Forelimb muscle (tissue), 1 donor: ENCODE measurements at regions not wholly inside any gene's neighbourhood (a gene's known extent, or its start where the extent isn't known, plus 50 kb on each side); places are given as distances from the start of the nearest gene placed in this dataset.

Experiments used
- DNase-seq: peaks from one replicate; pipeline ENCODE4 v3.0.0-alpha.2; 2013; ENCODE audit warnings: low read depth

DNA sequence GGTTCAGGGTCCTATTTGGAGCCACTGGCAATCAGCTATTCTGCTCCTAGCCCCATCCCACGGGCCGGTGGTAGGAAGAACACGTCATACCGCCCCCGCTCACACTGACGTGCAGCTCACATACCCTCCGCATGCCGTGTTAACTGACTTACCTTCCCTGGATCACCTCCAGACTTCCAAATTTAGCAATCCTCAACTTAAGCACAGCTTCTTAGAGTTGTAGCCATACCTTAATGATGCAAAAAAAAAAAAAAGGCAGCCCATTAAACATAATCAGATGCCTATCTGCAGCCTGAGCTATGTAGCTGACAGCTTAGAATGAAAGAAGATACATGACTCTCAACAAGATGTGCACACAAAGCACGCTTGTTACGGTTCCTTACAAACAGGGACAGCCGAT lies 93.0 kb downstream of the IRX2 start:
- no peak for DNase-seq

DNA sequence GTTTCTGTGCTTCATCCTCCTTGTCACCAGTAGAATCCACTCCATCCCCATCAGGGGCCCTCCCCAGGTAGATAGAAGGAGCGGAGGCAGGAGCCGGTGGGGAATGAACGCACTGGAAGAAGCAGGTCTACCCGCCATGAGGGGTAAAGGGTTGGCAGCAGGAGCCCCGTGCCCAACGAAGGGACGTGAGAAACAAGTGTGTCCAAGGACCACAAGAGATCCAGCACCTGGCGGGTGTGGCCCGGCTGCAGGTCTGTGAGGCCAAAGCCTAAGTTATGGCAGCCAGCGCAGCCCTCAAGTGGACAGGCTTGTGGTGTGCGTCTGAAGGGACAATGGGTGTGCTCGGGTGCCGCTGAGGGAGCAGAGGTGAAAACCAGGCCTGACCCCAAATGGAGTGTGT lies 94.3 kb downstream of the IRX2 start:
- no peak for DNase-seq

DNA sequence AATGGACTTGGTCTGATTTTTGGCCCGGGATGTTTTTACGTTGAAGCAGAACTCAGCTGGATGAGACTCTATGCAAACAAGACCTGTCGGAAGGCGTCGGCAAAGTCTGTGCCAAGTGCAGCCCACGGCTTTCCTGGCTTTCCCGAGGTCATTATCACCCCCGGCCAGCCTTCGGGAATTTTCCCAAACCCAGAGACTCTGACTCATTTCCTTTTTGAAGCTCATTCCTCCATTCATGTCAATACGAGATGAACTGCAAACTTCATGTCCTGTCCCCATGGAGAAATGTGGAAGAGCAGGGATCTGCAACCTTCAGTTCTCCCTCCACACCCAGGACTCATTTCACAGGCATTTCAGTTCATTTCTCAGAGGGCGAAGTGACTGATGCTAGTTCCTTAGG lies 95.3 kb downstream of the IRX2 start:
- no peak for DNase-seq

DNA sequence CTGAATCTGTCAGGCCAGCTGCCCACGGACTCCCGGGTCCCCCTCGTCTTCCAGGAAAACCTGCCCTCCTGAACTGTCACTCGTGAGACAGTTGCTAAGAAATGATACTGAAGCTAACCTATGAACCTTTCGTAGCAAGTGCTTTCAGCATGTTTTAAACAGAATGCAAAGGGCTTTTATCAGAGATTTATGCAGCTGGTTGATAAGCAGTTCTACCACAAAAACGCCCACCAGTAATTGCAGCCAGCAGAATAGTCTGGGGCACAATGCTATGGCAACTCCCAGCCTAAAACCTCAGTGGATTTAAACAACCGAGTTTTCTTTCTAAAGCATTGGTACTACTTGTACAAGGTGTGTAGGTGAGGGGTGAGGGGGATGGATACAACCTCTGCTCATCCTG lies 97.5 kb downstream of the IRX2 start:
- DNase-seq, result no peak

DNA sequence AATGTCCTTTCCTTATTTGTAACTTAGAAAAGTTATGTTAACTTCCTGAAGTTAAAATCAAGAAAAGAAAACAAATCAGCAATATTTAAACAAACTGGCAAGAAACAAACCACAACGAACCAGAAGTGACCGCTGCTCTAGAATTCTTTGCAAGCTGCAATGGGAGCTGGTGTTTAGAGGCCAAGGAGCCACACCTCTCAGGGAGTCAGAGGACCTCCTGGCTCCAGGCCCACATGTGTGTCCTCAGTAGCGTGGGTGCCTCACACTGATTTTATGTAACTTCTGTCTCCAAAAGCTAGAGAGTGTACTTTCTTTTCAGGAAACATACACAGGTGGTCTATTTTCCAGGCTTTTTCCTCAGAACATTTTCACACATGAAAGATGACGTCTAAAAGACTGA lies 100.4 kb downstream of the IRX2 start:
- no peak for DNase-seq

DNA sequence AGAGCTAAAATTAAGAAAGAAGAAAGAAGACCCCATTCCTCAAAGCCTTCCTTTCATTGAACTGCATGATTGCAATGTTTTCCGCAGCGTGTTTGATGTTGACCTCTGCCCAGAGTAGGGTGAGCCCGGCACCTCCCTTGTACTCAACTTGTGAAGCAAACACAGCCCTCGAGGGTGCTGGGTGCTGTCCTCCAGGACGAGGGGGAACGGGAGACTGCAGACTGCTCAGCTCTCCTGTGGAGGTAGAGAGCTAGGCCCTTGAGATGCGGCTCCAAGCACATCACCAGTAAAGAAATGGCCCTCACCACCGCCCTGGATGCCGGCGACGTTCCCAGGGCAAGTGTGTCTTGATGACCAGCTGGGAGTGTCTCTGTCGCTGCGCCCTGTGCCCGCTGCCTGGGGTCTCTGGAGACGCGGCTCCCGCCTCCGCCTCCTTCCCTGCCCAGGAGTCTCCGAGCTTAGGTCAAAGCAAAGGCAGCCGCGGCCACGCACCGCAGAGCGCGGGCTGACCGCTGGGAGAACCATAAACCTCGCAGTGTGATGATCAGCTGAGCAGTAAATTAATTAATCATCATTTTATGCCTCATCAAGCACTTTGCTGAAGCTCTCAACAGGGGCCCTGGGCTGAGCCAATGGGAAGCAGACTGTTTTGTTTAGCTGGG lies 108.7 kb downstream of the IRX2 start:
- DNase-seq, result no peak

DNA sequence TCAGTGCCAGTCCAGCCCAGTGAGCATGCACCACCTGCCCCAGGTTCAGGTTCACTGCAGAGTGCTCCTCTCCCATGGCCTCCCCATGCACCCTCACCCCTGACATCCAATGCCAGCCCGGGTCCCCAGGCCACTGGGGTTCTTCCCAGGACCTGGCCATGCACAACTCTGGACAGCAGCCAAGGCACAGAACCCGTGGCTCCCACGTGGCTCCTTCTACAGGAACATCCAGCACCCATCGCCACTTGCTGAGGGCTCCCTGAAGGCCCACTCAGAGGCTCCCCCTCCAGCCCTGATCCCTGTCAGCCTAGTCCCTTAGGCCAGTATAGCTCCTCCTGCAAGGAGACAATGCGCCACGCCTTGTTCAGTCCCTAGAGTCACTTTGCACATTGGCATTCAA lies 110.8 kb downstream of the IRX2 start:
- DNase-seq, result no peak

DNA sequence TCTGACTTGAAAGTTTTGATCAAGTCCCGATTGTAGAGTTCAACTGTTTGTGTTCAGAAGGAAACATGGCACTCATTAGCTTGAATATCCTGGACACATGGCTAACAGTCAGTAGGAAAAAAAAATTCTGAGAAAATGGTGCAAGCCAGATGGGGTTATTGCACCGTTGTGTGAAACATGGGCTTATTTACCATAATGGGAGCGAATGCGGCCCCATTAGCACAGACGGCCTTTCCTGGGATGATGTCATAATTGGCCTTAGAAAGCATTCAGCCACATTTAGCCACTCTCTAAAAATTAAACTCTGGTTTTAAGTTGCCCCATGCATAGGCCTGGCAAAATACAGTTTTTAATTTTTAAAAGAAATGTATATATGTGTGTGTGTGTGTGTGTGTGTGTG lies 112.1 kb downstream of the IRX2 start:
- no peak for DNase-seq

DNA sequence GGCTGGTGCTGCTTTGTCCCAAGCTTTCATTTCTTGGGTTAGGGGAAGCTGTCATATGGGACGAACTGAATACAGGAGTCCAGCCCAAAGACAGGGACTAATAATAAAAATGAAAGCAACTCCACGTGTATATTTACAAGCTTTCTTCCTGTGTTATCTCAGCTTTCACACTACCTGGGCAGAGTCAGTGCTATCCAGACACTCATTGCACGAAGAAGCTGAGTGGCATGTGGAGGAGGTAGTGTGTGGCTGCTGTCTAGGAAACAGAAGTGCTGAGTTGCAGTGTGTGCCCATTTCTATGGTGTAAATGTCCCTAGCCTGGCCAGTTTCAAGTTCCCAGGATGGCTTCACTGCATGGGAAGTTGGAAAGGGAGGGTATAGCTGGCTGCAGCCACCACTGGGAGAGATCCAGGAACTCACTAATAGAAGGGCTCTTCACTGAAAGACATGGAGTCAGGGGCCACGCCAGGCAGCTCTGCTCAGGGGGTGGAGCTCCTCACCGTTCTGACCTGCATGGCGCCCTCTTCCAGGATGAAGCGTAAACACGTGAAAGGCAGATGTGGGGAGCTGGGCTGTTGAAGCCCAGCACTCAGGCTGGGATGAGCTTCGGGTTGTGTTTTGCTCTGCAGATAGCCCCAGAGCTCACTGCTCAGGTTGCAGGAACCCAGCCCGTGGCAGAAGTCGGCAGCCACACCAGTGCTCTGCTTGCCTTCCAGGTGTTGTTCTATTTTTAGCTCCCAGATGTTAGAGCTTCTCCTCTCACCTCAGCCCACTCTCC lies 116.9 kb downstream of the IRX2 start:
- no peak for DNase-seq

DNA sequence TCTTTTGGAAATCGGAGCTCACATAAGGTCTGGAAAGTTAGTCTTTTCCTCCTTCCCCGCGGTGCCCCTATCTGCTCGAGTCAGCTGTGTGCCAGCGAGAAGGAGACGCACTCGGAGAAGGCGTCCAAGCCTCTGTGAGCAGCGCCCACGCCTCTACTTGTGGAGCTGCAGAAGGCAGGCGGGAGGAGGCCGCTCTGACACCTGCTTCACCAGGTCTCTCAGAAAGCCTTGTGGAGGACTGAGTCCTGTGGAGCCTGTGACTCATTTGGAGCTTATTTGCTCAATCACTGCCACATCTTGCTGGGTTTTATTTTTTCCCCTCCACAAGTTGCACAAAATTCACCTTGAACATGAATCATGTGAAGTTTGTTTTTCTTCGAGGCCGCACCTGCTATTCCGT lies 117.5 kb downstream of the IRX2 start:
- no peak for DNase-seq

DNA sequence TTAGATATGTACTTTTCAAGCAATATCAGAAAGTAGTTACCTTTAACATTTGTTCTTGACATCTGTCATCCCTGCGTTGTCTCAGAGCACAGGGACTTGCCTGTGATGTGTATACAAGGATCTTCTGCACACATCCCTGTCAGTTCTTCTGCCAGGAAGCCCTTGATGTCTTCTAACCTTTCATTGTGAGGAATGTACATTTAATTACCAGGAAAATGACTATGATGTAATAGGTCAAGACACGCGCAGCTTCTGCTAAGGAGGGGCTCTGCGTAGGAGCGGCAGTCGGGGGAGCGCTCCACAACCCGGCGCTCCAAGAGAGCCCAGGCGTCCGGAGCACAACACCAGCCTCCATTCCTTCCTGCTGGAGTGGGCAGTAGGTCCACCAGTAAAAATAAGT lies 119.7 kb downstream of the IRX2 start:
- no peak for DNase-seq

DNA sequence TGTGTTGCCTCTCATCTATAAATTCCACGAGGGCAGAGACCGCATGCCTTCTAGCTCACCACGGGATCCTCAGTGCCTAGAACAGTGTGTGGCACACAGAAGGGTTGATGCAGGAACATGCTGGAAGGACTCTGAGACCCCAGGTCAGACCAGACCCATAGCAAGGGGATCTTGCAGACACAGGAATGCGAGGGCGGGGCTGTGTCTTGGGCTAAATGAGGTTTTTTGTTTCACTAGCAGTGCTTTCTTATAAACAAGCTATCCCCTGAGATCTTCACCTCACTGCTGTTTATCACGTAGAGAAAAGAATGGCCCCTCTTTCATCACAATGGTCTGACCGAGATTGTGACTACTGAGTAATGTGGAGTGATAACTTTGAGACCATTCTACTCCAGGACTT lies 122.4 kb downstream of the IRX2 start:
- no peak for DNase-seq

DNA sequence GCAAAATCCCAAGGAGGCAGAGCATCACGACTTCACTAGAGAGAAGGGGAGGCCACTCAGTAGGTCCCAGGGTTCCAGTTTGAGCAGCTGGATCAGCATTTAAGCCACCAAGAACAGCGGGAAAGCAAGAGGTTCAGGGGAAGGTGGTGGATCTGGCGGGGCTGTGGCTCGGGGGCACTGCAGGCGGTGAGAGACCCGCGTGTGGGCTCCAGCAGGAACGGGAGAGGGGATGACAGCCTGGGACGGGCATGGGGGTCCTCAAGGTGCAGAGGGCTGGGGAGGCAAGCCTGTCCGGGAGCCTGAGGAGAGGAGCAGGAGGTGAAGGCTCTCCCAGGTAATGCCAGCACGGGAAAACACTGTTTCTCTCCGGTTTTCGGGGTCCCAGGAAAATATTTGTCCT lies 123.6 kb downstream of the IRX2 start:
- no peak for DNase-seq

DNA sequence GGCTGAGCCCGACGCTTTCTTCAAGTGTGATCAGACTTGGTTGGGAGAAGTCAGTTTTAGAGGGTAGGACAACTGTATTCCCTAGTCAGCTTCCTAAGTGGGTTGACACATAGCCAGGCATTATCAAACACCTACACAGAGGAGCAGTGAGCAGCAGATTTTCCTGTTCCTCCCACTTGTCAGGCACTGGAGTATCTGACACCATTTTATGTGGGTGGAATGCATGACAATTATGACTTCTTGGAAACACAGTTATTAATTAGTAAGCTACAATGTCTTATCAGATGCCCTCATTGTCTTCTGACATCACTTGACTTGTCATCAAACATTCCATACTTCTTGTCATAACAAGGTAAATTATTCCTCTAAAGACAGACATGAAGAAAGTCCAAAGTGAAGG lies 124.9 kb downstream of the IRX2 start:
- no peak for DNase-seq

DNA sequence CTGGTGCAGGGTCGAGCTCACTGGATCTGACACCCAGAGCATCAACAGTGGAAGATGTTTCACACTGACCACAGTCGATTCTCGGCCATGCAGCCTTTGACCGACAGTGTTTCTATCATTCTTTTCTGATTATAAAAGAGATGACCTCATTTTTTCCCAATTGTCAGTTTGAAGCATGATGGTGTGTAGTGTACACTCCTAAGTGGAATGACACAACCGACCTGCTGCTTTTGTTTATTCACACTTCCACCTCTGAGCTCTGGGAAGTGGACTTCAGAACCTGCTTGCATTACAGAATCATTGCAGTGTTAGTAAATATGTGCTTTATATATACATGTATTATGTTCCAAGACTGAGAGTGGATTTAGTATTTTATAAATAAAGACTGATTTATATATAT lies 128.6 kb downstream of the IRX2 start:
- no peak for DNase-seq

DNA sequence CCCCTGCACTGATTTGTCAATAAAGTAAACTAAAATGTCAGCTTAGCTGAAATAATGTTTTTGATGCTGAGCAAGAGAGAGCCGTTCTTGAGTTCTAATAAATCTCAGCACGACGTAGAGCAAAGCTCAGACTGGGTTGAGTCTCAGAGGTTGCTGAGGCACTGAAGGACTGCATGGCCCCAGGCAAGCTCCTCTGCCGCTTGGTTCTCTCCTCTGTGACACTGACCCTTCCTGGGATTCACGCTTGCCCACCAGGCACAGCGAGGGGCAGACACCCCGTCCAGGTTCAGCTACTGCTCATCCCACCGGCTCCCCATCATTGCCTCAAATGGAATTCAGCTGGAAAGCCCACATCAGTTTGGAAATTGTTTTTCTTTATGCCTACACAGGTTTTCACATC lies 129.8 kb downstream of the IRX2 start:
- no peak for DNase-seq

DNA sequence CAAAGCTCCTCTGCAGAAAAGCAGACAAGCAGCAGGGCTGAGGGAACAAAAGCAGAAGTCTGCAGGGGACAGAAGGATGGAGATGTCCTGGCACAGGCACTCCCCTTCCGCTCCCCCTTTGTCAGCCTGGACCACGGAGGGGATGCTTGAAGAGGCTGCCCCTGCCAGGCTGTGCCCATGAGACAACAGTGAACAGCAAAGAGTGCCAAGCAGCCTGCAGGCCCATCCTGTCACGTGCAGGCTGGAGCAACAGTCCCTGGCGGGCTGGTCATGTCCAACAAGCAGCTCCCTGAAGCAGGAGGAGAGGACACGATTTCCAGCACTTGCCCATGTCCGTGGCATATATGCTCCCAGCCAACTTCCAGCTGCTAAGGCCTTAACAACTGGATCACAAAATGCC lies 132.3 kb downstream of the IRX2 start:
- DNase-seq, result no peak

DNA sequence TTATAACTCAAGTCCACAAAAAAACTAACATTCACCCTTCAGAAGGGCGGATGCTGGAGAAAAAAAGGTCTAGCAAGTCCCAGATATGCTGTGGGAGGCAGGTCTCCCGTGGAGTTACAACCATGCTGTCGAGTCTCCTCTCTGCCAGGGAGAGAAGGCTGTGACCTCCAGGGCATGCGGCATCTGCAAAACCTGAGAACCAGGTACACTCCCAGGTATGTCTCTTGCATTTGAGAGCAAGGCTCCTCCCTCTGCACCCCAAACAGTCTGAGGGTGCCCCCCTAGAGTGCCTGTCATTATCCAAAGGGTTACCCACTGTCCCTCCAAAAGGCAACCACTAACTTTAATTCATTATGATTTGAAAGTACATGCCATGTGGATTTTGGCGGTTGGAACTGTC lies 134.0 kb downstream of the IRX2 start:
- no peak for DNase-seq

DNA sequence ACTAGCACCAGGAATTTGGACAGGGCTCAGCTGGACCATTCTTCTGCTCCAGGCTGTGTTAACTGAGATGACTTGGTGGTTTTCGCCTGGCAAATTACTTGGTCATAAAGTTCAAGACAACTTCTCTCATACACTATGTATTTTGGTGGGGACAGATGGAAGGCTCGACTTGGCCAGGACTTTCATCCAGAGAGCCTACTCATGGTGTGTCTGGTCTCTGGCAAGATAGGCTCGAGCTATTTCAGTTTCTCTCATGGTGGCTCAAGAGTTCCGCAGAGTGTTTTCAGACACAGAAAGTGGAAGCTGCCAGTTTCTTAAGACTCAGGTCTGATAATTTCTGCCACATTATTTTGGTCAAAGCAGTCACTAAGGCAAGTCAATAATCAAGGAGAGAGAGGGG lies 135.6 kb downstream of the IRX2 start:
- DNase-seq, result no peak

DNA sequence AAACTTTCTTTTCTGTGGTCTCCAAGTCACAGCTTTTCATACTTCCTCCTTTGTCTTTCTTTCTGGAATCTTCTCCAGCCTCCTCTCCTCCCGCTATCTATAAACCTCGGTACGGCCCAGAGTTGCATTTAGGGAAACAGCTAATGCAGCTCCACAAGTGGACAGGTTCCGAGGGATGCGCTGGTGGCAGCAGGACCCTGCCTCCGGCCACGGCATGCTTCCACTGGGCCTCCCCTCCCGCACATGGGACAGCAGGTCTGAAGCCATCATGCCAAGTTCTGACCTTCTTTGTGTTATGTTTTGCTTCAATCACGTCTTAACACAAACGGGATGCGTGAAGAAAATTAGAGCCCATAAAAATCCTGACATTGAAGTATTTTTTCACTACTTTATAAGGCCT lies 136.9 kb downstream of the IRX2 start:
- DNase-seq, result no peak

DNA sequence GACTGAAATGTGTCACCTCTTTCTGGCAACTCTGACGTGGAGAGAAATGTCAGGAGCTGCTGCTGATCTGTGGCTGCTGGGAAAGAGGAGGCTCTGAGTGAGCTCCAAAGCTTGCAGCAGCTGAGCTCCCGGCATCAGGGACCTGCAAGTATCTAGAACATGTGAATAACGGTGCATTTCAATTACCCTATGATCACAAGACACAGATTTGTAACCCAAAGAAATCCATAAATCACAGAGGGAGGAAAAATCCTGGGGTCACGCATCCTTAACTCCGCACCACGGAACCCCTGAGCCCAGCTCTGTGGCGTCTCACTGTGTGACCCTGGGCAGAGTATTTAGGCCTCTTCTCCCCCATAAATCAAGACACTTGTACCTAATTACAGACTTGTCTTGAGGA lies 139.8 kb downstream of the IRX2 start:
- DNase-seq, result no peak

DNA sequence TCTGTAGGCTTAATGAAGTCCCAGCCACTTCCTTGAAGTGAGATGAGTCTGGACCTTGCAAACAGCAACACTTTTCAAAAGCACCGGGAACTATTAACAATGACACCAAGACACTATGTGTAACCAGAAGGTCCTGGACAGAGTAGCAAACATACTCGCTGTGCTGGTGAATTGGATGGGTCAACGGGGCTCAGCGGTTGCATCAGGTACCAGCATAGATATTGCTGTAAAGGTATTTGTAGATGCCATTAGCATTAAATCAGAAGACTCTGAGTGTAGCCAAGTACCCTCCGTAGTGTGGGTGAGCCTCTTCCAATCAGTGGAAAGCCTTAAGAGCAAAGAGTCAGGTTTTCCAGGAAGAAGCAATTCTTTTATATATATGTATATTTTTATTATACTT lies 140.5 kb downstream of the IRX2 start:
- DNase-seq, result no peak

DNA sequence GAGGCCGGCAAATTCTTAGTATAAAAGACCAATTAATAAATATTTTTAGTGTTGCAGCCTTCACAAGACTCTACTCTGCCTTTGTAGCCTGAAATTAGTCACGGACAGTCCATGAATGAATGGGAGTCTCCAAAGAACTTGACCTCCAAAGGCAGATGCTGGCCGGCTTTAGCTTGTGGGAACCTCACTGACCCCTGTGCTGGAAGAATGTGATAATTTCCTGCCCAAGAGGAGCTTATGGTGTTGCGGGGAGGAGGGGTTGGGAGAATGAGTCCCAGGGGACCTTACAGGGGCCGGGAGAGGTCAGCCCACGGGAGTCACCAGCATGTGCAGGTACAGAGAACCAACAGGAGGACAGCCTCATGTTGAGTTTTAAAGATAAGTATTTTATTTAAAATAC lies 143.1 kb downstream of the IRX2 start:
- DNase-seq, result no peak

DNA sequence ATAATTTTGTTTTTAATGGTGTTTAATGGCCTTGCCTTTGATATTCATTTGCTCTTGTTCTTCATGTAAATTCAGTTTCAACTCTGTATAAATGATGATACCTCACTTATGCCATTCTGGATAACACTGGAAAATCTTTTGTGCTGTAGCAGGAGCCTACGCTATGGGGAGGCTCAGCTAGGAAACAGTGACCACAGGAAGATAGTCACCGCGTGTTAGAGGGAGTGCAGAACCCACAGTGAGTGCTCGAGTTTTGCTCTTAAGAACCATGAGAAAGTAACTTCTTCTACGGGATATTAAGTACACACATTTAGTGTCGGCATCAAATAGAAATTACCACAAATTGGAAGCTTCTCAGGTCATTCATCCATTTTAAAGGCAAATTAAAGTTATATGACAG lies 143.9 kb downstream of the IRX2 start:
- DNase-seq, result no peak
